Transverse colon (tissue), 4 donors: ENCODE measurements at regions not wholly inside any gene's neighbourhood (a gene's known extent, or its start where the extent isn't known, plus 50 kb on each side); places are given as distances from the start of the nearest gene placed in this dataset.

ENCODE experiments used
- CTCF ChIP-seq, 5 experiments: fragments of 200-600 bp in 3 of 5; fragments of 450-650 bp in 2 of 5; sonication (generic) in 3 of 5; IDR thresholded peaks; 1 replicate in 2 of 5; 2 replicates in 3 of 5; pipeline ENCODE4 v1.5.1; 2016 to 2017; ENCODE audit warnings: antibody characterized with exemption in 5 of 5, inconsistent platforms in 3 of 5, mild to moderate bottlenecking in 2 of 5, moderate library complexity in 1 of 5
- EP300 ChIP-seq: sonication (generic); formaldehyde crosslinking; IDR thresholded peaks from one replicate; pipeline ENCODE4 v1.6.1; 2017; ENCODE audit warnings: antibody characterized with exemption, low read depth
- POLR2AphosphoS5 ChIP-seq, 3 donors: sonication (generic); formaldehyde crosslinking; IDR thresholded peaks; one replicate each; pipeline ENCODE4 v1.6.1; 2016; ENCODE audit warnings: antibody characterized with exemption in 3 of 3

- TF ChIP-seq POLR2AphosphoS5 (IDR thresholded peaks at IDR 0.05) (no peak), CTCF (IDR thresholded peaks at IDR 0.05) (no peak), EP300 (no peak)
Observed at GRCh38 chr15:77713281-77713680, 80.6 kb upstream of the LINGO1 start.
